Lower leg skin (tissue), 3 donors: ENCODE measurements at regions not wholly inside any gene's neighbourhood (a gene's known extent, or its start where the extent isn't known, plus 50 kb on each side); places are given as distances from the start of the nearest gene placed in this dataset.

Experiments used
- CTCF ChIP-seq, 3 donors: fragments of 450-650 bp; IDR thresholded peaks; one replicate each; pipeline ENCODE4 v1.5.1; 2016; ENCODE audit warnings: antibody characterized with exemption in 3 of 3, mild to moderate bottlenecking in 3 of 3, moderate library complexity in 2 of 3
- POLR2A ChIP-seq, 2 donors: fragments of 450-650 bp; IDR thresholded peaks; one replicate each; pipeline ENCODE4 v1.6.1; 2016 to 2017; ENCODE audit warnings: antibody characterized with exemption in 2 of 2, mild to moderate bottlenecking in 1 of 2, moderate library complexity in 1 of 2

DNA sequence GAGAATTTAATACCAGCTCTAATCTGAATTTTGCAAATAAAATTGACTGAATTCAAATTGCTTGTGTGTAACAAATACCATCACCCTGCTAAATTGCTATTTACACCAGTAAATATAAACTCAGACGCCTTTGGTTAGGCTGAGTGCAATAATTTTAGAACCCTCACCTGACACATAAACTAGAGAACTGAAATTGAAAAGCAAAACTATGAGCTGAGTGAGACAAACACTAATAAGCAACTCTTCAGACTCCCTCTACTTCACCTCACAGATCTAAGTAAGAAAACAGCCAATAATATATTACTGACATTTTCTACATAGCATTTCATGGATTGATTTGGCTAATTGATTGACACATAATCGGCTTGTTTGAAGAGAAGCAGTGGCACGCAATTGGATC, 621.2 kb downstream of the REEP3 start:
- no peak for TF ChIP-seq CTCF (IDR thresholded peaks at IDR 0.05)
- TF ChIP-seq POLR2A (IDR thresholded peaks at IDR 0.05), result no peak
